ENCODE measurements at regions not wholly inside any gene's neighbourhood (a gene's known extent, or its start where the extent isn't known, plus 50 kb on each side); places are given as distances from the start of the nearest gene placed in this dataset.

DNA sequence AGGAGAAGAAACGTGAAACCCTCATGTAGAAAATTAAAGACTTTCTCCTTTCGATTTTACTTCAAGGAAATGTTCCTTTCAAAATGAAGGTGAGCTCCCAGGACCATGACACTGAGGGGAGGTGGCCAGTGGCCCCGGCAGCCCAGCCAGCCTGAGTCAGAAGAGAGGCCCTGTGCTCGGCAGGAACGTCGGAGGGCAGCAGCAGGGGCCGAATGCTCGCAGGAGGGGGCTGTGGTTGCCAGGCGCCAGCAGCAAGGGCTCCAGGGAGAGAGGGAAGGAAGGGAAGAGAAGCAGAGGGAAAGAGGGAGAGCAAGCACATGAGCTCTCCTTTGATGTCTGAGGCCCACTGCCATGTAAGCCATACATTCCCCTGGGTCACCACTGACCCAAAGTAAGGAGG, 73.3 kb upstream of the ACKR3 start:
- Histone ChIP-seq H3K9me3 (ENCODE audit: control insufficient read depth, insufficient read depth, low read depth, low read length) (no peaks in the 10 kb centered on the region), H2AFZ (ENCODE audit: low read length) (no peak overlapping the region), H3K9ac (ENCODE audit: insufficient read depth, low read length) (no peak overlapping the region), H4K20me1 (ENCODE audit: control insufficient read depth, extremely low read depth, insufficient read depth, low read length) (no peaks in the 10 kb centered on the region), H3K4me1 (ENCODE audit: control insufficient read depth, extremely low read depth, insufficient read depth, low read length) (no peaks in the 10 kb centered on the region), H3K27me3 (ENCODE audit: control insufficient read depth, insufficient read depth, low read length) (no peaks in the 10 kb centered on the region), H3K79me2 (ENCODE audit: control insufficient read depth, insufficient read depth, low read length) (no peaks in the 10 kb centered on the region), H3K27ac (ENCODE audit: insufficient read depth, low read length) (no peak overlapping the region), H3K4me2 (ENCODE audit: extremely low read depth, insufficient read depth, low read length) (no peak overlapping the region), H3K36me3 (ENCODE audit: control insufficient read depth, insufficient read depth, low read length) (no peaks in the 10 kb centered on the region), H3K4me3 (replicated peaks in 1 of 4; ENCODE audit: control extremely low read depth in 1 of 4, insufficient read depth in 1 of 4, low read depth in 3 of 4, low read length in 4 of 4) (no peak overlapping the region)
- DNase-seq (ENCODE audit: low read depth in 2 of 2) = no peak
- TF ChIP-seq EZH2 (IDR thresholded peaks at IDR 0.05; ENCODE audit: low read length, missing control alignments) = no peak
- TF ChIP-seq, protein P1, sequence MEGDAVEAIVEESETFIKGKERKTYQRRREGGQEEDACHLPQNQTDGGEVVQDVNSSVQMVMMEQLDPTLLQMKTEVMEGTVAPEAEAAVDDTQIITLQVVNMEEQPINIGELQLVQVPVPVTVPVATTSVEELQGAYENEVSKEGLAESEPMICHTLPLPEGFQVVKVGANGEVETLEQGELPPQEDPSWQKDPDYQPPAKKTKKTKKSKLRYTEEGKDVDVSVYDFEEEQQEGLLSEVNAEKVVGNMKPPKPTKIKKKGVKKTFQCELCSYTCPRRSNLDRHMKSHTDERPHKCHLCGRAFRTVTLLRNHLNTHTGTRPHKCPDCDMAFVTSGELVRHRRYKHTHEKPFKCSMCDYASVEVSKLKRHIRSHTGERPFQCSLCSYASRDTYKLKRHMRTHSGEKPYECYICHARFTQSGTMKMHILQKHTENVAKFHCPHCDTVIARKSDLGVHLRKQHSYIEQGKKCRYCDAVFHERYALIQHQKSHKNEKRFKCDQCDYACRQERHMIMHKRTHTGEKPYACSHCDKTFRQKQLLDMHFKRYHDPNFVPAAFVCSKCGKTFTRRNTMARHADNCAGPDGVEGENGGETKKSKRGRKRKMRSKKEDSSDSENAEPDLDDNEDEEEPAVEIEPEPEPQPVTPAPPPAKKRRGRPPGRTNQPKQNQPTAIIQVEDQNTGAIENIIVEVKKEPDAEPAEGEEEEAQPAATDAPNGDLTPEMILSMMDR (conservative IDR thresholded peaks at IDR 0.05 in 1 of 2, IDR thresholded peaks at IDR 0.05 in 1 of 2; ENCODE audit: low read depth in 1 of 2, low read length in 2 of 2) = no peak

DNA sequence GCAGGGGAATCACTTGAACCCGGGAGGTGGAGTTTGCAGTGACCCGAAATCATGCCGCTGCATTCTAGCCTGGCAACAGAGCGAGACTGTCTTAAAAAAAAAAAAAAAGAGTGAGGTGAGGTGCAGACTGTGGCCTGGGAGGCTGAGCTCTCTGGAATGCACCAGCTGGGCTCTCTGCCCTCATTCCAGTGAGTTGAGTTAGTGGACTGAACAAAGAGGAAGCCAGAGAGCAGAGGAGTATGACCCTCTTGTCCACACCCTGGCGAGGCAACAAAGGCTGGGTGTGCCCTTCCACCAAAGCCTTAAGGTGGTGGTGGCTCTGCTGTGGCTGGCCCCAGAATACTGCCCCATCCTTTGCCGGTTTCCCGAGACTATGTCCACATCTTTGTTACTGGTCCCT, 71.3 kb upstream of the ACKR3 start:
- no peaks in the 10 kb centered on the region for H3K79me2 ChIP-seq (ENCODE audit: control insufficient read depth, insufficient read depth, low read length)
- H3K4me2 ChIP-seq (ENCODE audit: extremely low read depth, insufficient read depth, low read length) = no peak overlapping the region
- no peaks in the 10 kb centered on the region for H4K20me1 ChIP-seq (ENCODE audit: control insufficient read depth, extremely low read depth, insufficient read depth, low read length)
- H3K27ac ChIP-seq (ENCODE audit: insufficient read depth, low read length) = no peak overlapping the region
- H3K36me3 ChIP-seq (ENCODE audit: control insufficient read depth, insufficient read depth, low read length) = no peaks in the 10 kb centered on the region
- H3K27me3 ChIP-seq (ENCODE audit: control insufficient read depth, insufficient read depth, low read length) = no peaks in the 10 kb centered on the region
- no peaks in the 10 kb centered on the region for H3K4me1 ChIP-seq (ENCODE audit: control insufficient read depth, extremely low read depth, insufficient read depth, low read length)
- H2AFZ ChIP-seq (ENCODE audit: low read length) = no peak overlapping the region
- TF ChIP-seq, protein P1 (conservative IDR thresholded peaks at IDR 0.05 in 1 of 2, IDR thresholded peaks at IDR 0.05 in 1 of 2; ENCODE audit: low read depth in 1 of 2, low read length in 2 of 2) = no peak
- no peak for TF ChIP-seq EZH2 (IDR thresholded peaks at IDR 0.05; ENCODE audit: low read length, missing control alignments)
- DNase-seq (ENCODE audit: low read depth in 2 of 2) = peak in 1 of 2 donors; percentile 92
- H3K4me3 ChIP-seq (replicated peaks in 1 of 4; ENCODE audit: control extremely low read depth in 1 of 4, insufficient read depth in 1 of 4, low read depth in 3 of 4, low read length in 4 of 4) = no peak overlapping the region
- H3K9ac ChIP-seq (ENCODE audit: insufficient read depth, low read length) = no peak overlapping the region
- no peaks in the 10 kb centered on the region for H3K9me3 ChIP-seq (ENCODE audit: control insufficient read depth, insufficient read depth, low read depth, low read length)

DNA sequence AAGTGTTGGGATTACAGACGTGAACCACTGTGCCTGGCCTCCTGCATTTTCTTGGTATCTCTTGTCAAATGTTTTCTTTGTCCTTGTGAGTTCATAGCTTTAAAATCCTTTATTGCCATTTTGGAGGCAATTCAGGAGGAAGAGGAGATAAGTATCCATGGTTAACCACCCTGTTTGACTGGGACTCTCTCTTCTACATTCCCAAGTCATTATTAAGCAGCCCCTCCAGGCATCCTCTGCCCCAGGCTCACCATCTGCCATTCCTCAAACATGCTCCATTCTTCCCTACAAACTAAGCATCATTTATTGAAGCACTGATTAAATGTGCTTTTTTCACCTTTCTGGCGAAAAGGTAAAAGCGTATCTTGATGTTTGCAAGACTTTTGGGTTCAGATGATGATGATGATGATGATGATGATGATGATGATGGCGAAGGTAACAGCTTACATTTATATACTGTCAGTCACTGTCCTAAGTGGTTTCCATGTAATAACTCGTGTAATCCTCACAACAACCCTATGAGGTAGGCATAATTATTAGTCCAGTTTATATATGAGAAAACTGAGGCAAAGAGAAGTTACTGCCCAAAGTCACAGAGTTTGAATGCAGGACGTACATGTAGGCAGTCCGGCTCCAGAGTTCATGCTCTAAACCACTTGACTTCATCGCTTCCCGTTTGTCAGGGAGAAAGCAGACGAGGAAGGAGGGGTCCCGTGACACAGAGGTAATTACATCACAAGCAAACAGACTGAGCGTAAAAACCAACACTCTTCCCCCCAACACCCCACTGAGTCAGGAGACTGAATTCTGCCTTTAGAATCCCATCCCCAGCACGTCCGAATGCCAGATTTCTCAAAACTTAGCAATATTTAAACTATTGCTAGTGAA, 69.7 kb upstream of the ACKR3 start:
- H3K4me1 ChIP-seq (ENCODE audit: control insufficient read depth, extremely low read depth, insufficient read depth, low read length) = no peaks in the 10 kb centered on the region
- H3K36me3 ChIP-seq (ENCODE audit: control insufficient read depth, insufficient read depth, low read length) = no peaks in the 10 kb centered on the region
- no peaks in the 10 kb centered on the region for H3K27me3 ChIP-seq (ENCODE audit: control insufficient read depth, insufficient read depth, low read length)
- no peak overlapping the region for H3K9ac ChIP-seq (ENCODE audit: insufficient read depth, low read length)
- H3K79me2 ChIP-seq (ENCODE audit: control insufficient read depth, insufficient read depth, low read length) = no peaks in the 10 kb centered on the region
- H3K9me3 ChIP-seq (ENCODE audit: control insufficient read depth, insufficient read depth, low read depth, low read length) = no peaks in the 10 kb centered on the region
- no peak for TF ChIP-seq EZH2 (IDR thresholded peaks at IDR 0.05; ENCODE audit: low read length, missing control alignments)
- H3K4me3 ChIP-seq (replicated peaks in 1 of 4; ENCODE audit: control extremely low read depth in 1 of 4, insufficient read depth in 1 of 4, low read depth in 3 of 4, low read length in 4 of 4) = no peak overlapping the region
- no peak overlapping the region for H2AFZ ChIP-seq (ENCODE audit: low read length)
- H3K4me2 ChIP-seq (ENCODE audit: extremely low read depth, insufficient read depth, low read length) = no peak overlapping the region
- H3K27ac ChIP-seq (ENCODE audit: insufficient read depth, low read length) = no peak overlapping the region
- peak in 1 of 2 donors; percentile 81 for DNase-seq (ENCODE audit: low read depth in 2 of 2)
- H4K20me1 ChIP-seq (ENCODE audit: control insufficient read depth, extremely low read depth, insufficient read depth, low read length) = no peaks in the 10 kb centered on the region

Data from fibroblast of lung (primary cell).